ENCODE measurements at regions not wholly inside any gene's neighbourhood (a gene's known extent, or its start where the extent isn't known, plus 50 kb on each side); places are given as distances from the start of the nearest gene placed in this dataset.

DNA sequence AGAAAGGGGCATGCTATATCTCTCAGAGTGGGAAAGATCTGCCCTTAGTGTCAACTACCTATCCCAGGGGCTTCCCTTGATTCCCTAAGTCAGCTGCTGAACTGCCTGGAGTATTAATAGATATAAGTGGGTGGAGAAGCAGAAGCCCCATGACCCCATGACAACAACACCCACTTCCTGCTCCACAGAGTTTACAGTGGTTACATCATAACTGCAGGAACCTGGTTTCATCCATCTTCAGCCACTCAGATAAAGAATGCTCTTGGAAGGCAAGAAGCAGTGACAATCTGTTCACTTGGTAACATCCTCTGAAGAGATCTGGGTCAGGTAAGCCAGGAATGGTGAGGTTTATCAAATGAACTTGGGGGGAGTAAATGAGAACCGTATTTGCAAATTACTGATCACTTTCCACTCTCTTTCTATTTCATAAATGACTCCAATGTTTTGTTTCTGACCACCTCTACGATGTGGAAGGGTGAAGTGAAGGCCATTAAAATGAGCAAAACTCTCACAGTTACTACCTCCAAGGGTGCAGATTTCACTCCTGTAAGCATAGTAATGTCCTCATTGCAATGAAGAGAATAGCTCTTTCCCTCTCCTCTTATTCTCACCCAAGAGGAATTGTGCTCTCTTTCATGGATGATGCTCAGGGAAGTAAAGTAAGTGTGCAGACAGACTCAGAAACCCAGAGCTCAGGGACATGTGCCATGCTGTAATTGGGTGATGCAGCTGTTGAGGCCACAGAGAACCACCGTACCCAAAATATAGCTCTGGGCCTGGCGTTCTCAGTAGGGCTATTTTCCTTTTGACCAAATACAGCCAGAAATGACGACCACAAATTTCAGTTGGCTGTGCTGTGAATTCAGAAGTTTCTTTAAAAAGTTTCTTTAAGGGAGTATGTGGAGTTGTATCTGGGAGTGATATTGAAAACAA is 192.8 kb upstream of the APCDD1 start:
- Histone ChIP-seq H3K4me3 (no peak overlapping the region), H3K9ac (ENCODE audit: low read depth in 2 of 2, low read length in 2 of 2) (no peak overlapping the region), H3K36me3 (no peaks in the 10 kb centered on the region), H3K4me1 (no peaks in the 10 kb centered on the region), H3K27me3 (no peaks in the 10 kb centered on the region), H3K27ac (no peak overlapping the region), H3K9me3 (no peaks in the 10 kb centered on the region)
- DNase-seq, result no peak
- intact Hi-C loops (cut with DNase I), result no loop called here
- TF ChIP-seq, protein P1, sequence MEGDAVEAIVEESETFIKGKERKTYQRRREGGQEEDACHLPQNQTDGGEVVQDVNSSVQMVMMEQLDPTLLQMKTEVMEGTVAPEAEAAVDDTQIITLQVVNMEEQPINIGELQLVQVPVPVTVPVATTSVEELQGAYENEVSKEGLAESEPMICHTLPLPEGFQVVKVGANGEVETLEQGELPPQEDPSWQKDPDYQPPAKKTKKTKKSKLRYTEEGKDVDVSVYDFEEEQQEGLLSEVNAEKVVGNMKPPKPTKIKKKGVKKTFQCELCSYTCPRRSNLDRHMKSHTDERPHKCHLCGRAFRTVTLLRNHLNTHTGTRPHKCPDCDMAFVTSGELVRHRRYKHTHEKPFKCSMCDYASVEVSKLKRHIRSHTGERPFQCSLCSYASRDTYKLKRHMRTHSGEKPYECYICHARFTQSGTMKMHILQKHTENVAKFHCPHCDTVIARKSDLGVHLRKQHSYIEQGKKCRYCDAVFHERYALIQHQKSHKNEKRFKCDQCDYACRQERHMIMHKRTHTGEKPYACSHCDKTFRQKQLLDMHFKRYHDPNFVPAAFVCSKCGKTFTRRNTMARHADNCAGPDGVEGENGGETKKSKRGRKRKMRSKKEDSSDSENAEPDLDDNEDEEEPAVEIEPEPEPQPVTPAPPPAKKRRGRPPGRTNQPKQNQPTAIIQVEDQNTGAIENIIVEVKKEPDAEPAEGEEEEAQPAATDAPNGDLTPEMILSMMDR (IDR thresholded peaks at IDR 0.05), result no peak

DNA sequence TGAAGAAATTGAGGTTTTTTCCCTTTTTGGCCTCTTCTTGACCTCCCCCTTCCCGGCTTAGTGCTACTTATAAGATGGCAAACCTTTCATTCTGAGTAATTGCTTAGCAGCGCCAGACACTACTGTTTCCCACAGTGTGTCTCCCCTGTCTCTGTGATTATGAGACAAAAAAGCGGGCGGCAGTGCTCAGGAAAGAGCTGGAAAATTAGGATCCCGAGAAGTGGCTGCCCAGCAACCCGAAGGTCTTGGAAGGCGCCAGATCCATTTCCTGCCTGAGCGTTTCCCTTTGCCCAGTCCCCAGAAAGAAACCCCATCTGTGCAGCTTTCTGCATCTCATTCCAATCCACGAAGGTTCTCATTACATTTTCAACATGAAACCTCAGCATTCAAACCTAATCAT is 191.9 kb upstream of the APCDD1 start:
- H3K27ac ChIP-seq, result no peak overlapping the region
- no peak overlapping the region for H3K4me3 ChIP-seq
- TF ChIP-seq, protein P1 (IDR thresholded peaks at IDR 0.05), result no peak
- no peaks in the 10 kb centered on the region for H3K9me3 ChIP-seq
- intact Hi-C loops (cut with DNase I), result no loop called here
- no peaks in the 10 kb centered on the region for H3K4me1 ChIP-seq
- no peak for DNase-seq
- H3K9ac ChIP-seq (ENCODE audit: low read depth in 2 of 2, low read length in 2 of 2), result no peak overlapping the region
- no peaks in the 10 kb centered on the region for H3K36me3 ChIP-seq
- no peaks in the 10 kb centered on the region for H3K27me3 ChIP-seq

DNA sequence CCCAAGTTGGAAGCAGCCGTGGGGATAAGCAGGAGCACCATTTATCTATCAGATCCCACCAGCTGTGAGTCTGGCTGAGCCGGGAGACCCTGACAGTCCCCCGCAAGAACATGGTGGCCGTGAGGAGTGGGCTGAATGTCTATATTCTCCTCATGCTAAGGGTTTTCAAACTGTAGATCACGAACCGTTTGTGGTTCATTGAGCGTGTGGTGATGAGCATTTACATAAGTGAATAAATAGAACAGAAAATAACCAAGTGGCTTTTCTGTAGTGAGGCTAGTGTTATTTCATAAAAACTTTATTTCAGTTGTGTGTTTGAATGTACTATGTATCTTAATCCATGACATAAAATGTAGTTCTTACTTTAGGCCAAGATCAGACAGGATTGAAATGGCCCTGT is 190.2 kb upstream of the APCDD1 start:
- DNase-seq, result no peak
- Histone ChIP-seq H3K27me3 (no peaks in the 10 kb centered on the region), H3K36me3 (no peaks in the 10 kb centered on the region), H3K9ac (ENCODE audit: low read depth in 2 of 2, low read length in 2 of 2) (no peak overlapping the region), H3K9me3 (no peaks in the 10 kb centered on the region), H3K4me1 (no peaks in the 10 kb centered on the region), H3K27ac (no peak overlapping the region), H3K4me3 (no peak overlapping the region)
- intact Hi-C loops (cut with DNase I), result no loop called here
- TF ChIP-seq, protein P1 (IDR thresholded peaks at IDR 0.05), result no peak

DNA sequence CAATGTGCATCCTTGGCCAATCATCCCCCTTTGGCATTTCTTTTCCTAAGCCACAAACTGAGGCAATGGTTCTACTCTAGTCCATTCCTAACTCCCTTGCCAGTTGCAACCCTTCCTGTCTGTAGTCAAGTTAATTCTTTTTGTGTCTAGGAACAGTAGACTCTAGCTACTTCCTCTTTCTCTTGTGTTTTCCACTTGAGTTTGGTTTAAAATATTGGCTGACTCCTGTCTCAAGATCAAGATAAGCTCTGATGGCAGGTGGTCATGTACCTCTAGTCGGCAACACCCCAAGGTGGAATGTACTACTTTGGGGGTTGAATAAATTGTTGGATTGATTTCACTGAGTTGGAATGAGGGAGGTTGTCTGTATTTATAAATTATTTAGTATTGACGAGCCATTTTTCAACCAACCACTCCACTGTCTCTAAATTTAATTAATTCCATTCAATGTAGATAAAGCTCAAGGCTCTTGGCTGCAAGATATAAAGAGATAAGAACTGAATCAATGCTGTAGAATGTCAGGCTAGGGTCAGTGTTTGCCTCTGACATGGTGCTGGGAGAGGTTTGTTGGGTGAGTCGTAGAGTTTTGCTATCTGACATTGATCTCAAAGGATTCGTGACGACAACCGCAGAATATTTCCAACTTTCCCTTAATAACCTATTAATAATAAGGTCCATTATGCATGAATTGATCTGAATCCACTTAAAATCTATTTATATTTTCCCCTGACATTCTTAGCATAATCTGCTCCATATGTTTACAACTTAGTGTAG is 188.7 kb upstream of the APCDD1 start:
- Histone ChIP-seq H3K27me3 (no peaks in the 10 kb centered on the region), H3K36me3 (no peaks in the 10 kb centered on the region), H3K4me3 (no peak overlapping the region), H3K4me1 (no peaks in the 10 kb centered on the region), H3K9ac (ENCODE audit: low read depth in 2 of 2, low read length in 2 of 2) (no peak overlapping the region), H3K27ac (no peak overlapping the region), H3K9me3 (no peaks in the 10 kb centered on the region)
- DNase-seq, result no peak
- intact Hi-C loops (cut with DNase I), result no loop called here
- TF ChIP-seq, protein P1 (IDR thresholded peaks at IDR 0.05), result no peak

DNA sequence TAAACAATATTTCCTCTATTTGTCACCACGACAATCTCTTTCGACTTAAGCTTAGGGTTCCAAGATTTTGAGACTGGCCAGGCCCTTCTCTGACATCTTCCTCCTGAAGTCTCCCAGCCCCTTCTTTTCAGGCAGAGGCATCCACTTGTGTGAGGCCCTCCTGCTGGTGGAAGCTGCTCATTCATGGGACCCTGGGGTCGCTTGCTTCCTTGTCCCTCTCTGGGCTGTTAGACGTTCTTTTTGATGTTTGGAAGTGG is 188.2 kb upstream of the APCDD1 start:
- TF ChIP-seq, protein P1 (IDR thresholded peaks at IDR 0.05), result no peak
- H3K27ac ChIP-seq, result no peak overlapping the region
- intact Hi-C loops (cut with DNase I), result no loop called here
- DNase-seq, result no peak
- no peaks in the 10 kb centered on the region for H3K4me1 ChIP-seq
- H3K27me3 ChIP-seq, result no peaks in the 10 kb centered on the region
- H3K36me3 ChIP-seq, result no peaks in the 10 kb centered on the region
- no peaks in the 10 kb centered on the region for H3K9me3 ChIP-seq
- H3K9ac ChIP-seq (ENCODE audit: low read depth in 2 of 2, low read length in 2 of 2), result no peak overlapping the region
- H3K4me3 ChIP-seq, result no peak overlapping the region

All from colonic mucosa (tissue), 4 donors.